ENCODE measurements at regions not wholly inside any gene's neighbourhood (a gene's known extent, or its start where the extent isn't known, plus 50 kb on each side); places are given as distances from the start of the nearest gene placed in this dataset.

DNA sequence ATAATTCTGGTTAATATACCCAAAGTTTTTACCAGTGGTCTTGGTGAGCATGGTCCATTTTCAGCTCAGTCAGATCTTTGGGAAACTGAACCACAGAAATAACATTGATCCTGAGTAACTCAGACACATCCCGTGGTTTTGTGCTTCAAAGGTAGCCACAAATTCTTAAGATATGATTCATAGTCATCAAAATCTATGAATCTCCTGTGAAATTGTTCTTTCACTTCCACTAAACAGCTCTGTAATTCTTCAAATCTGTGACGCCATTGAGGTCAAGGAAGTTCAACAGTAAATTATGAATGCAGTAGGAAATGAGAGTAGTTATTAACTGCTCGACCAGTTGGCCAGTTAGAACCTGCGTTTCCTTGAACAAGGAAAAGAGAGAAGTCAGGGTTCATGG lies 147.3 kb downstream of the IRS1 start:
- peak; percentile 69 for ATAC-seq

DNA sequence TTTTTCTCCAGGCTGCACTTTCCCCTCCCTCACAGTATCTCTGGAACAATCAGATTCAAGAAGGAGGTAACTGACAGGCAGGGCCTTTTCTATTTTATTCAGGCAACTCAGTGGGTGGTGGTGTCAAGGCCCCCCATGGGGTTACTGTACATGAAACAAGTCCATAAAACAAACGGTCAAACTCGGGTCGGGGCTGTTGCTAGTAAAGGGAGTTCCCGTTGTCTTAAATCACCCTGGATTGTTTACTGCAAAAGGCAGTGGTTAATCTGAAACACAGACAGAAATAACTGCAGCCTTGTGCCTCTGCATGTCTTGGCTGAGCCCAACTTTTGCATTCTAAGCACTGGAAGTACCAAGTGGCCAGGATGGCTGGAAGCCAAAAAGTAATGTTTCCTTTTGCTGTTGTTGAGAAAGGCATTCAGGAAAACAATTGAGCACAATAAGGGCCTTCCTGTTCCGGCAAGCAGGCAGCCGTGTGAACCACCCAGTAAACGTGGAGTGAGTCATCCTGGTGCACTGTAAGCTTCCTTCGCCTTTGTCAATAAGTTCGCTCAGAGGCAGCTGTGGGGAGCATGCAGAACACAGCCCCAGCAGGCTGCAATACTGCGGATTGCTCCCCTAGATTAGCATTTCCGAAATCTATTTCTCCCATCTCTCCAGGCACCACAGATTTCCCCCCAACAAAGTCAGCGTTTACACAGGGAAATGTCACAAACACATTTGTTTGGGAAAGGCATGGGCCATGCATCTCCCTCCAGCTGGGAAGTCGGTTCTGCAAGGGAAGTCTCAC lies 149.6 kb downstream of the IRS1 start:
- ATAC-seq = peak; percentile 99

DNA sequence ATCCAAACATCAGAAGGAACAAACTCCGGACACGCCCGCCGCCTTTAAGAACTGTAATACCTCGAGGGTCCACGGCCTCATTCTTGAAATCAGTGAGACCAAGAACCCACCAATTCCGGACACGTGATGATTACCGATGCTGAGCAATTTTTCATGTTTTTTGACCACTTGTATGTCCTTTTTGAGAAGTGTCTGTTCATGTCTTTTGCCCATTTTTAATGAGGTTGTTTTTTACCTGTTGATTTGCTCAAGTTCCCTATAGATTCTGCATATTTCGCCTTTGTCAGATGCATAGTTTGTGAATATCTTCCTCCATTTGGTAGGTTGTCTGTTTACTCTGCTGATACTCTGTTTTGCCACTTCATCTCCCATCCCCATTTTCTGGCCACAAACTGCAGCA lies 150.4 kb downstream of the IRS1 start:
- no peak for ATAC-seq

DNA sequence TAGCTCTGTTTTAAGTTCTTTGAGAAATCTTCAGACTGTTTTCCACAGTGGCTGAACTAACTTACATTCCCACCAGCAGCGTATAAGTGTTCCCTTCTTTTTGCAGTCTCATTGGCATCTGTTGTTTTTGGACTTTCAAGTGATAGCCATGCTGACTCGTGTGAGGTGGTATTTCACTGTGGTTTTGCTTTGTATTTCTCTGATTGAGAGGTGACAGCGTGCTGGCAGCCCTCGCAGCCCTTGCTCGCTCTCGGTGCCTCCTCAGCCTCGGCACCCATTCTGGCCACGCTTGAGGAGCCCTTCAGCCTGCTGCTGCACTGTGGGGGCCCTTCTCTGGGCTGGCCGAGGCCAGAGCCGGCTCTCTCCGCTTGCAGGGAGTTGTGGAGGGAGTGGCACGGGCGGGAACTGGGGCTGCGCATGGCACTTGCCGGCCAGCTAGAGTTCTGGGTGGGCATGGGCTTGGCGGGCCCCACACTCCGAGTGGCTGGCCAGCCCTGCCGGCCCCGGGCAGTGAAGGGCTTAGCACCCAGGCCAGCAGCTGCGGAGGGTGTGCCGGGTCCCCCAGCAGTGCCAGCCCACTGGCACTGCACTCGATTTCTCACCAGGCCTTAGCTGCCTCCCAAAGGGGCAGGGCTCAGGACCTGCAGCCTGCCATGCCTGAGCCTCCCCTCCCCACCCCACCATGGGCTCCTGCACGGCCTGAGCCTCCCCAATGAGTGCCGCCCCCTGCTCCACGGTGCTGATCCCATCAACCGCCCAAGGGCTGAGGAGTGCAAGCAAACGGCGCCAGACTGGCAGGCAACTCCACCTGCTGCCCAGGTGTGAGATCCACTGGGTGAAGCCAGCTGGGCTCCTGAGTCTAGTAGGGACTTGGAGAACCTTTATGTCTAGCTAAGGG lies 151.8 kb downstream of the IRS1 start:
- no peak for ATAC-seq

DNA sequence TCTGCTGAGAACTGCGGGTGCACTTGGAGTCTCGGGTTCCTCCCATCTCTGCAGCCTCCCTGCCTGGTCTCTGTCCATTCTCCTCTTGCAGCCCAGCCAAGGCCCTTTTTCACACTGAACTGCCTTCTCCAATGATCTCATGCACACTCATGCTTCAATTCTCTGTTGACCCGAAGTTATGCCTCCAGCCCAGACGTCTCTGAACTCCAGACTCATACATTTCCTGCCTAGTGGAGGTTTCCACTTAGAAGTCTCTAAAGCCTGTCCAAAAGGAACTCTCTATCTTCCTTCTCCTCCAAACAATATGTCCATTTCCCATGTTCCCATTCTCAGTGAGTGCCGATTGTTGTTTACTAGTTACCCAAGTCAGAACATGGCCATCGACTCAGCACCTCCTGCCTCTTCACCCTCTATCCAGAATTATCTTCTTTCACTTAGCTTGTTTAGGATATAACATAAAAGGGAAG lies 155.2 kb downstream of the IRS1 start:
- ATAC-seq = no peak

DNA sequence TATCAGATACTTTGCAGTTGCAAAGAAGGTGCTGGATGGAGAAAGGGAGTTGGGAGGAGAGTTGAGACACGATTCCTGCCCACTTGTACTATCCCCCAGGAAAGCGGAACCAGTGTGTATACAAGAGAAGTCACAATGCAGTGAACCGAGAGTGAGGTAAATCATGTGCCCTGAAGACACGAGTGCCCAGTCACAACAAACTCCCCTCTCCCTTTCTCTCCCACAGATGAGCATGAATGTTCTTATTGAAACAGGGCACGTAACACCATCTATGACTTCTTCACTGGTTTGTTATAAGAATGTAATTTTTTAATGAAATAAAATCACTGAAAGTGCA lies 155.7 kb downstream of the IRS1 start:
- ATAC-seq = no peak

DNA sequence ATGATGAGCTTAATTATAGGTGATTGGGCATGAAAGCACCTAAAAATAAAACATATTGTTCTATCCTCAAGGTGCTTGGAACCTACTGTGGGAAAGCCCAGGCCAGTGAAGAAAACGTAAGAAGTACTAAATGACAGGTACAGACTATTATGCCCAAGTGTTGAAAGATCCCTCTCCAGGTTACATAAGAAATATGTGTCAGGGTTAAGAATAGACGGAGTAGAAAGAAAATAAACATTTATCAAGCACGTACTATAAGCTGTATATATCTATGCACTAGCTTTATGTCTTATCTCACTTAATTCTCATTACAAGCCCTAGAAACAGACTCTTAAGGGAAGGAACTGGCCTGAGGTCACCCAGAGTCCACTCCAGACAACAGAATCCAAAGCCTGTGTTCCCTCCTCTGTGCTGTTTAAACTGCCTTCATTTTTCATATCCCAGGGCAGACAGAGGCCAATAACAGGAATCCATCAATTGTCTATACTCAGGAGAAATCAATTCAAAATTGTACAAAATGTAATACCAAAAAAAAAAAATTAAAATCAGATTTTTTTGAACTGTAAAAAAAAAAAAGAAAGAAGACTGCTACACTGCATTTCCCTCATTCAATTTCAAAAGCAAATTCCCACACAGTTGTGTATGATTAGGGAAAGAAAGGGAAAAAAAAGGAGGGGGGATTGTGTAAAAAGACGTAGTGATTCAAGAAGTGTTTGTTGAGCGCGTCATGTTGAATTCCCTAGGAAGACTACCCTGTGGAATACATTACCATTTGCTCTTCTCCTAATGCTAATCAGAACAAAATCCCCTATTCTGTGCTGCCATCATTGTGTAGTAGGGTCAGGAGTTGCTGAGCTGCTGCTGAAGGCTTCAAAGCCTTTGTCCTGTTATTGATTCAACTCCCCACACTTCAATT lies 156.3 kb downstream of the IRS1 start:
- ATAC-seq = no peak

DNA sequence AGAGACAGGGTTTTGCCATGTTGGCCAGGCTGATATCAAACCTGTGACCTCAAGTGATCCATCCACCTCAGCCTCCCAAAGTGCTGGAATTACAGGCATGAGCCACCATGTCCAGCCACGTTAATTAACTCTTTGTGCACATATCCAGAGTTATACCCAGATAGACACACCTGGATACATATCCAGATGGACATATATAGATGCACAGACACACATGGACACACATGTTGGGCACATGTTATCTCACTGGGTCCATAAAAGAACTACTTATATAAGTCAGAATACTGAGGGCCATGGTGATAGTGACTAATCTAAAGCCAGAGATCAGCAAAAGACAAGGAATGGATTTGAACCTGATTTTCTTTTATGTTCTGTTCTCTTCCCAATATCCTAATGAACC lies 158.6 kb downstream of the IRS1 start:
- no peak for ATAC-seq

DNA sequence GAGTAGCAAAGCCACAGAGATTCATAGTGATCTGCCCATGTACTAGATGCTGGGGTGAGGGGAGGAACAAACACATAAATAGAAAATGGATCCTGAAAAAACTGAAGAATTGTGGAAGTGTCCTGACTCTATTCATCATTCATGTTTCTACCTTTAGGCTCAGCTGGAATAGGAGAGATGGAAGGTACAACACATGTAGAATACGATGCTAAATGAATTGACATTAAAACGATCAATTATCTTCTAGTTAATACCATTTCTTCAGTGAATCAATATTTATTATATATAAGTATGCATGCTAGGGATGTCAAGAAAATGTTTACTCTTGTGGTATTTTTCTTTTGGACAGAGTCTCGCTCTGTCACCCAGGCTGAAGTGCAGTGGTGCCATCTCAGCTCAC lies 159.1 kb downstream of the IRS1 start:
- no peak for ATAC-seq

DNA sequence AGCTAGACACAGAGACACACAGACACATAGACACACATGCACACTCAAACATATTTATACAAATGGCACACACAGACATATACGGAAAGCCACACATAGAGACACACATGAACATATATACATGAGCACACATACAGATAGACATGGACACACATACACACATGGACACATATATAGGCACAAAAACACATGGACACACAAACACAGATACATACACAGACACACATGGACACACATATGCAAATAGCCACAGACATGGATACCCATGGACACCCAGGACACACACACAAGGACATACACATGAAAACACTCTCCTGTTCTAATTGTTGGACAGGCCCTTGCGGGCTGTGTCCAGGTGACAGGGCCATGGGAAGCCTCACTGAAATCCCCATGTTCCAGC lies 160.1 kb downstream of the IRS1 start:
- no peak for ATAC-seq

DNA sequence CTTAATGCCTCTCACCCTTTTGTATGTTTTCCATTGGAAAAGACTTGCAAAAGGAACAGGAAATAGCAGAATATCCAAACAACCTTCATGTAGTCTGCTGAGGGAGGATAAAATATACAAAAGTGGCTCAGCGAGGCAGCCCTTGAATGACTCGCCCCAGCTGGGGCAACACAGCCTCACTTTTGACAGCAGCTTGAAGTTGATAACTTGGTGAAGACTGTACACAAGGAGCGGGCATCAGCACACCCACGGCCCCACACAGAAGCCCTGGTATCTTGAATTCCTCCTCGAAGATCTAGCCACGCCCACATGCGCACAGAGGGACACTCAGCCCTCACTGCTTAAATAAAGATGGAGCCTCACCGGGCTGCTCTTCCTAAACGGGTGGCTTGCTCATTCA lies 161.0 kb downstream of the IRS1 start:
- no peak for ATAC-seq

DNA sequence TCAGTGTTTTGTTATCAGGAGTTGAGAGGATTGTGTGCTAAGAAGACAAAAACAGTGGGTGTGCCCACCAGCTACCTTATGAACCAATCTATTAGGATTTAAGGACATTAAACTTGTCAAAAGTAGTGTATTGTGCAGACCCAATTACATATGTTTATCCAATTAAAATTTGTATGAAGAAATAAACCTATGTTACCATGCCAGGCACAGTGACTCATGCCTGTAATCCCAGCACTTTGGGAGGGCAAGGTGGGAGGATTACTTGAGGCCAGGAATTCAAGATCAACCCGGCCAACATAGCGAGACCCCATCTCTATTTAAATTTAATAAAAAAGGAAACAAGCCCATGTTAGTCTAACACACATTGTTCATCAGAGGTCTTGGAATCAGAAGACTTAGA lies 162.2 kb downstream of the IRS1 start:
- no peak for ATAC-seq

DNA sequence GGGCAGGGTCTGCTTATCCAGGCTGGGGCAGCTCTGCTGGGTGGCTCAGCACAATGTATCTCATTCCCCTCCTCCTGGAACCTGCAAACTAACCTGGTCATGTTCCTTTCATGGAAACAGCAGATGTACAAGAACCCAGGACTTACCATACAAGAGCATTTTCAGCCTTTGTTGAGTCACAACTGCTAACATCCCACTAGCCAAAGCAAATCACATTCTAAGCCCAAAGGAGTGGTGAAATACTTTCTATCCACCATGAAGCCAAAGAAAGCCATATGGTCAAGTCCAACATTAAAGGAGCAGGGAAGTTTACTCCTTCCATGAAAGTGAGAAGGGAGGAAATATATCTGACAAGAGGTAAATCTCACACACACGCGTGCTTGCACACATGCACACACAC lies 163.0 kb downstream of the IRS1 start:
- no peak for ATAC-seq

DNA sequence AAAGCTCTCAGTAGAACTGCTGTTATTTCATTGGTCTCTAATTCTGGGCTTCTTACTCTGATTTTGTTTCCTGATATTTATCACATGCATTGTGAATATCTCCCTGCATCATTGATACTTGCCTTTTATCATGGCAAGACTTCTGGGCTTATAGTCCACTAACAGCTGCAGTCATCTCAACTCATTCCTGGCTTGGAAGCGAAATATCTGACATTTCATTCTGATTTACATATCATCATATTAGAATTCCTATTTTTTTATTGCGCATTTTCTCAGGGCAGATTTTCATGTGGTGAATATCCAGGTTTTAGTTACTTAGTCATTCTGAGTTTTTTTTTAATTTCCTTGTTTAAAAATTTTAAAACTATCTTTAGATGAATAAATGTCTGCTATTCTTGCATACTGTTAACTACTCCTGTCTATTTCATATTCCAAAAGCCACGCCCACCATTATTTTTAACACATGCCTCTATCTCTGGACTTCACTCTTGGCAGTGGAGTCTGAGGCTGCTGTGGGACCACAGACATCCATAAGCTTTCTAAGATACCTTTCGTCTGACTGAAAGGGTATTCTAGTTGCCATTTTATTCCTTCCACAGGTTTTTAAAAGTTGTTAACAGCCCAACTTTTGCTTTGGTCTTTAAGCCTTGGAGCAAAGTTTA lies 164.5 kb downstream of the IRS1 start:
- no peak for ATAC-seq

DNA sequence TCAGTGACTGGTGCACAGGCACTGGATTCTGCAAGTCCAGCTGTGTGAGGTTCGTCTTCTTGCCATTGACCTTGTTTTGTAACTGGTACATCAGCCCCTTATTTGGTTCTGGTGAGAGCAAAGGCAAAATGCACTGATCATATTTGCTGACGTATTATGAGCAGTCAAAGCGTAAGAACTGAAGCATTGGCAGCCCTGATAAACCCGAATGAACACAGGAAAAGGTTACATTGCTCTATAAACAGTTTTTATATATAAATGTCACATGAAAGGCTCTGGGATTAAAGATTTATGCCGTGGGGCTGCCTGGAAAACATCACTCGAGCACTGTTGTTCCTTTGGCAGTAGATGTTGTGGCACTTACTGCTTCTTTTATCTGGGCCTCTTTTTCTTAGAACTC lies 167.9 kb downstream of the IRS1 start:
- no peak for ATAC-seq

DNA sequence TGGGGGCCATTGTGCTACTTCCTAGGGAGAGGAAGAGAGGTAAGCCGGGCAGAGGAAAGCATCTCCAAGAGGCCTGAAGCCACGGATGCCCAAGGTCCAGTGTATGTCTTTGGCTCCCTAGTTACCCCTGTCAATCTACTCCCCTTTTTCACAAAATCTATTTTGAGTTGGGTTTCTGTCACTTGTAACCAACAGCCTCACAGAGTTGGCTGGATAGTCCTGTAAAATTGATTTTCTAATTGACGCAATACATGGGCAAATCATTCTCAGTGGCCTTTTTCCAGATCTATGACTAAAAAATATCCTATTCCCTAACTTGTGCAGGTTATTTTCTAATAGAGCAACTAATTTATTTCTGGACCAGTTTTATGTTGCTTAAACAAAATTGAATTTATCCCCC lies 168.4 kb downstream of the IRS1 start:
- no peak for ATAC-seq

DNA sequence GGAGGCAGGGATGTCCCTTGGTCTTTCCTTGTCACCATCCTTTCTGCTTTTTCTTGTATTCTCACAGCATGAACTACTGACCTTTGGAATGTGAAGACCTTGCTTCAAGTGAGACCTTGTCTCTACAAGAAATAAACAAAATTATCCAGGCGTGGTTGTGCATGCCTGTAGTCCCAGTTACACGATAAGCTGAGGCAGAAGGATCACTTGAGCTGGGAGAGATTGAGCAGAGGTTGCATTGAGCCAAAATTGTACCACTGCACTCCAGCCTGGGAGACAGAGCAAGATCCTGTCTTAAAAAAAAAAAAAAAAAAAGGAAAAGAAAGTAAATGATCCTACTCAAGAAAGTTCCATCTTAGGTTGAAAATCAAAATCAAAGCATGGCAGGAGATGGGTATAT lies 173.7 kb downstream of the IRS1 start:
- ATAC-seq = no peak

DNA sequence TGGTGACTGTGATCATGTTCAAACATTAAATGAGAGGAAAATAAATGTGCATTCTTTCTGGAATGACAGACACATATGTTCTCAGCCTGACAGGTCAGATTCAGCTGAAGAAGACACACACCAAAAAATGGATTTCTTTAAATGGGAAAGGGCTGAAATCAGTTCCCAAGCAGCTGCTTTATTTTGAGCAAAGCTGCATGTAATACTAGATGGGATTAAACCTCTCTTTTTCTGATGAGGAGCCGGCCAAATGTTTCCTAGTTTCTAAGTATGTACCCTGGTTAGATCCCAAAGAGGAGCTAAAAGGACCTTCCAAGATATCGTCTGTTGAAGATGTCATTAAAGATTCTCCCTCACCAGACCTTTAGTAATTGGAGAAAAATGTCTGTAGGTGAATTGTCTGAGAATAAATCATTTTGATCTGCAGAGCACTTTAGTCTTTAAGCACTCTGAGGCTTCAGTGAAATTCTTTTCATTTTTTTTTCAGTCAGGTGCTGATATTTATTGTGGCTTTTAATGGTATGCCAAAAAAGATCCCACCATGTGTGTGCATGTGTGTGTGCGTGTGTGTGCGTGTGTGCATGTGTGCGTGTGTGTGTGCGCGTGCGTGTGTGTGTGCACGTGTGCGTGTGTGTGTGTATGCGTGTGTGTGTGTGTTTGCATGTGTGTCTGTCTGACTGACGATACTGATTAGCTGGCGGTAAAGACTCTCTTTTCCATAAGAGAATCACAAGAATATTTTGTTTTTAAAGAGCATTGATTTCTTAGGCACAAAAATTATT lies 175.8 kb downstream of the IRS1 start:
- ATAC-seq = no peak

DNA sequence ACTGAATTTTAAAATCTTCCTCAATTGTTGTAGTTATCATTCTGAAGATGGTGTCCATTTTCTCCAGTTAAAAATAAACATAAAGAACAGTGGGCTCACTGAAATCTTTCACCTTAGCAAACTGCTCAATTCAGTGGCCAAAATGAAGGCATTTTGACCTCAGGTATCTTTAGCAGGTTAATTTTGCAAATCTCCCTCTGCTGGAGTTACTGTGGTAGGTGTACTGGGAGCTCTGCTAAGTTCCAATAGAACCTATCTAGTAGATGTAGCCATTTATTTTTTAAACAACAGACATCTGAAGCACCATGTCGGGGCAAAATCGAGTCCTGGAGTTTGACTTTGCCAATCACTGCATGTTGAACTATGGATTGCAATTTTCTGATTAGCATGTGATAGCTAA lies 177.1 kb downstream of the IRS1 start:
- no peak for ATAC-seq

DNA sequence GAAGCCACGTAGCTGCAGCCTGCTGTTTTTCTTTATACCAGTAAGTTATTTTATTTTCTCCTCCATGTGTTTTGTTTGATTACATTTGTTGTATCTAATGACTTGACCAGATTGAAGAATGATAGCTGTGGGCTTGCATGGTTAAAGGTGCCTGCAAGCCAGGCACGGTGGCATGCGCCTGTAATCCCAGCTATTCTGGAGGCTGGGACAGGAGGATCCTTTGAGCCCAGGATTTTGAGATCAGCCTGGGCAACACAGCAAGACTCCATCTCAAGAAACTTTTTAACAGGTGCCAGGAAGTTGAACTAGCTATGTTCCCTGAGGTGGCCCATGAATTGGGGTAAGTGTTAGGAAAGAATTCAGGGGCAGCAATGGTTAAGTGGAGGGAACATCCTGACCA lies 179.4 kb downstream of the IRS1 start:
- ATAC-seq = no peak

DNA sequence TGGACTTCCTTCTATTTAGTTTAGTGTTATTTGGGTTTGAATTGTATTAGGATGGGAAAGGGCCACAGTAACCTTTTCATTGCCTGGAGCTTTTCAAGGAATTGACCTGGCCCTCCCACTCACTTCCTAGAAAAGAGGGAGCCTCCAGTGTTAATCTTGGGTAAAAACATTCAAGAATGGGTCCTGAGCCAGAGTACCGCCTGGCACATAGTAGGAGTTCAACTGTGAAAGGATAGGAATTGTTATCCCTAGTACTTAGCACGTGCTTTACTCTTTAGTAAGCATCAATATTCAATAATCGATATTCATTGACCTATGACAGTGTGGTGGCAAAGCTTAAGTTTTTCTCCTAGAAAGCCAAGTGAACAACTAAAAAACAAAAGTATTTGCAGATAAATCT lies 179.9 kb downstream of the IRS1 start:
- ATAC-seq = no peak

All from esophagus mucosa (tissue), 1 donor.